ENCODE measurements at regions not wholly inside any gene's neighbourhood (a gene's known extent, or its start where the extent isn't known, plus 50 kb on each side); places are given as distances from the start of the nearest gene placed in this dataset.
"Not testable (repeated sequence)": the region's sequence is repeated elsewhere in the genome, so short reads cannot be mapped to it uniquely, and the experiment has no call there.

DNA sequence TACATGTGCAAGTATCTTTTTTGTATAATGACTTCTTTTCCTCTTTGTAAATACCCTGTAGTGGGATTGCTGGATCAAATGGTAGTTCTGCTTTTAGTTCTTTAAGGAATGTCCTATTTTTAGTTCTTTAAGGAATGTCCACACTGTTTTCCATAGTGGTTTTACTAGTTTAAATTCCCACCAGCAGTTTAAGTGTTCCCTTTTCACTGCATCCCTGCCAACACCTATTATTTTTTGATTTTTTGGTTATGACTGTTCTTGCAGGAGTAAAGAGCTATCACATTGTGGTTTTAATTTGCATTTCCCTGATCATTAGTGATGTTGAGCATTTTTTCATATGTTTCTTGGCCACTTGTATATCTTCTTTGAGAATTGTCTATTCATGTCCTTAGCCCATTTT lies 164.4 kb downstream of the RND3 start:
- TF ChIP-seq POLR2A (IDR thresholded peaks at IDR 0.05), result not testable (repeated sequence)
- TF ChIP-seq, protein P1, sequence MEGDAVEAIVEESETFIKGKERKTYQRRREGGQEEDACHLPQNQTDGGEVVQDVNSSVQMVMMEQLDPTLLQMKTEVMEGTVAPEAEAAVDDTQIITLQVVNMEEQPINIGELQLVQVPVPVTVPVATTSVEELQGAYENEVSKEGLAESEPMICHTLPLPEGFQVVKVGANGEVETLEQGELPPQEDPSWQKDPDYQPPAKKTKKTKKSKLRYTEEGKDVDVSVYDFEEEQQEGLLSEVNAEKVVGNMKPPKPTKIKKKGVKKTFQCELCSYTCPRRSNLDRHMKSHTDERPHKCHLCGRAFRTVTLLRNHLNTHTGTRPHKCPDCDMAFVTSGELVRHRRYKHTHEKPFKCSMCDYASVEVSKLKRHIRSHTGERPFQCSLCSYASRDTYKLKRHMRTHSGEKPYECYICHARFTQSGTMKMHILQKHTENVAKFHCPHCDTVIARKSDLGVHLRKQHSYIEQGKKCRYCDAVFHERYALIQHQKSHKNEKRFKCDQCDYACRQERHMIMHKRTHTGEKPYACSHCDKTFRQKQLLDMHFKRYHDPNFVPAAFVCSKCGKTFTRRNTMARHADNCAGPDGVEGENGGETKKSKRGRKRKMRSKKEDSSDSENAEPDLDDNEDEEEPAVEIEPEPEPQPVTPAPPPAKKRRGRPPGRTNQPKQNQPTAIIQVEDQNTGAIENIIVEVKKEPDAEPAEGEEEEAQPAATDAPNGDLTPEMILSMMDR (IDR thresholded peaks at IDR 0.05), result not testable (repeated sequence)

Measured in esophagus squamous epithelium (tissue), 4 donors.